ENCODE measurements at regions not wholly inside any gene's neighbourhood (a gene's known extent, or its start where the extent isn't known, plus 50 kb on each side); places are given as distances from the start of the nearest gene placed in this dataset.

GRCh38 chr22:47724751-47725150, 962.3 kb downstream of the TBC1D22A start:
- Histone ChIP-seq H3K9me3 (ENCODE audit: control insufficient read depth in 1 of 2, insufficient read depth in 1 of 2, low read depth in 1 of 2, low read length in 2 of 2) (peaks cover 0 to 3% of the 10 kb centered on the region in 2 experiments; a peak in 1 of 4 replicates), H3K4me3 (replicated peaks in 1 of 2; ENCODE audit: low read depth in 1 of 2, low read length in 2 of 2) (no peak overlapping the region), H3K4me2 (ENCODE audit: low read length) (no peak overlapping the region), H3K36me3 (ENCODE audit: control insufficient read depth in 1 of 2, insufficient read depth in 2 of 2, low read length in 2 of 2) (no peaks in the 10 kb centered on the region; a peak in 1 of 4 replicates), H3K27ac (ENCODE audit: low read depth, low read length) (no peak overlapping the region), H3K9ac (ENCODE audit: low read length) (no peak overlapping the region), H3K79me2 (ENCODE audit: insufficient read depth, low read length) (no peaks in the 10 kb centered on the region), H3K9me2 (ENCODE audit: insufficient read depth) (no peaks in the 10 kb centered on the region), H3K4me1 (ENCODE audit: control insufficient read depth in 1 of 2, insufficient read depth in 2 of 2, low read length in 2 of 2) (no peaks in the 10 kb centered on the region), H2AFZ (ENCODE audit: low read depth, low read length, poor library complexity, severe bottlenecking) (no peak overlapping the region), H4K20me1 (ENCODE audit: insufficient read depth) (no peaks in the 10 kb centered on the region), H3K27me3 (ENCODE audit: insufficient read depth, low read length) (no peaks in the 10 kb centered on the region)
- no peak for ATAC-seq
- DNase-seq (ENCODE audit: low read depth, low spot score), result no peak
- POLR2A ChIA-PET, result no interaction called here
- RAD21 ChIA-PET (ENCODE audit: low non-redundant PET in 1 of 2, low total read pairs in 2 of 2, uncharacterized antibody in 2 of 2, unreplicated experiment in 2 of 2), result no interaction called here
- no peak for TF ChIP-seq POLR2AphosphoS5 (IDR thresholded peaks at IDR 0.05; ENCODE audit: low read depth, low read length)
- no peak for TF ChIP-seq ZNF274 (IDR thresholded peaks at IDR 0.05; ENCODE audit: low read depth, low read length)
- no peak for TF ChIP-seq MAX (IDR thresholded peaks at IDR 0.05)
- TF ChIP-seq CEBPB (IDR thresholded peaks at IDR 0.05; ENCODE audit: low read depth), result no peak
- TF ChIP-seq RAD21 (IDR thresholded peaks at IDR 0.05; ENCODE audit: low read depth), result no peak
- TF ChIP-seq, protein P1, sequence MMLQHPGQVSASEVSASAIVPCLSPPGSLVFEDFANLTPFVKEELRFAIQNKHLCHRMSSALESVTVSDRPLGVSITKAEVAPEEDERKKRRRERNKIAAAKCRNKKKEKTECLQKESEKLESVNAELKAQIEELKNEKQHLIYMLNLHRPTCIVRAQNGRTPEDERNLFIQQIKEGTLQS (IDR thresholded peaks at IDR 0.05), result no peak
- no peak for TF ChIP-seq EZH2 (IDR thresholded peaks at IDR 0.05)
- TF ChIP-seq YY1 (IDR thresholded peaks at IDR 0.05; ENCODE audit: extremely low read depth, insufficient replicate concordance, low read depth, low read length), result no peak
- no peak for TF ChIP-seq SP1 (IDR thresholded peaks at IDR 0.05; ENCODE audit: low read depth)
- TF ChIP-seq TCF7L2 (IDR thresholded peaks at IDR 0.05; ENCODE audit: borderline replicate concordance, extremely low read depth, insufficient read depth, insufficient read length), result no peak
- TF ChIP-seq, protein P2, sequence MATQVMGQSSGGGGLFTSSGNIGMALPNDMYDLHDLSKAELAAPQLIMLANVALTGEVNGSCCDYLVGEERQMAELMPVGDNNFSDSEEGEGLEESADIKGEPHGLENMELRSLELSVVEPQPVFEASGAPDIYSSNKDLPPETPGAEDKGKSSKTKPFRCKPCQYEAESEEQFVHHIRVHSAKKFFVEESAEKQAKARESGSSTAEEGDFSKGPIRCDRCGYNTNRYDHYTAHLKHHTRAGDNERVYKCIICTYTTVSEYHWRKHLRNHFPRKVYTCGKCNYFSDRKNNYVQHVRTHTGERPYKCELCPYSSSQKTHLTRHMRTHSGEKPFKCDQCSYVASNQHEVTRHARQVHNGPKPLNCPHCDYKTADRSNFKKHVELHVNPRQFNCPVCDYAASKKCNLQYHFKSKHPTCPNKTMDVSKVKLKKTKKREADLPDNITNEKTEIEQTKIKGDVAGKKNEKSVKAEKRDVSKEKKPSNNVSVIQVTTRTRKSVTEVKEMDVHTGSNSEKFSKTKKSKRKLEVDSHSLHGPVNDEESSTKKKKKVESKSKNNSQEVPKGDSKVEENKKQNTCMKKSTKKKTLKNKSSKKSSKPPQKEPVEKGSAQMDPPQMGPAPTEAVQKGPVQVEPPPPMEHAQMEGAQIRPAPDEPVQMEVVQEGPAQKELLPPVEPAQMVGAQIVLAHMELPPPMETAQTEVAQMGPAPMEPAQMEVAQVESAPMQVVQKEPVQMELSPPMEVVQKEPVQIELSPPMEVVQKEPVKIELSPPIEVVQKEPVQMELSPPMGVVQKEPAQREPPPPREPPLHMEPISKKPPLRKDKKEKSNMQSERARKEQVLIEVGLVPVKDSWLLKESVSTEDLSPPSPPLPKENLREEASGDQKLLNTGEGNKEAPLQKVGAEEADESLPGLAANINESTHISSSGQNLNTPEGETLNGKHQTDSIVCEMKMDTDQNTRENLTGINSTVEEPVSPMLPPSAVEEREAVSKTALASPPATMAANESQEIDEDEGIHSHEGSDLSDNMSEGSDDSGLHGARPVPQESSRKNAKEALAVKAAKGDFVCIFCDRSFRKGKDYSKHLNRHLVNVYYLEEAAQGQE (IDR thresholded peaks at IDR 0.05; ENCODE audit: low read depth), result no peak
- TF ChIP-seq SIN3A (IDR thresholded peaks at IDR 0.05; ENCODE audit: low read depth), result no peak
- no peak for TF ChIP-seq POLR2A (IDR thresholded peaks at IDR 0.05; ENCODE audit: borderline replicate concordance, extremely low read depth, insufficient read depth, insufficient read length)
- no peak for TF ChIP-seq SRF (IDR thresholded peaks at IDR 0.05; ENCODE audit: low read depth)
- no TSS peak for BruUV-seq (replicated peaks)
- intact Hi-C loops (cut with micrococcal nuclease), result no loop called here
- CTCF ChIA-PET, result no interaction called here
